Hepatocyte (in vitro differentiated cells): ENCODE measurements at regions not wholly inside any gene's neighbourhood (a gene's known extent, or its start where the extent isn't known, plus 50 kb on each side); places are given as distances from the start of the nearest gene placed in this dataset.

Experiments used
- DNase-seq: peaks from one replicate; pipeline ENCODE4 v3.0.0-alpha.2; 2016; ENCODE audit warnings: low spot score
- H2AFZ ChIP-seq: fragments of 200-600 bp; sonication (generic); 2 replicates; pipeline ENCODE4 v1.6.0; 2016; ENCODE audit warnings: antibody characterized with exemption, mild to moderate bottlenecking
- H3K27ac ChIP-seq: fragments of 200-600 bp; sonication (generic); 2 replicates; pipeline ENCODE4 v1.5.1; 2016; ENCODE audit warnings: mild to moderate bottlenecking
- H3K27me3 ChIP-seq: fragments of 200-600 bp; sonication (generic); 2 replicates; pipeline ENCODE4 v1.6.1; 2016
- H3K36me3 ChIP-seq: fragments of 200-600 bp; sonication (generic); replicated peaks from 2 replicates; pipeline ENCODE4 v1.5.1; 2016; ENCODE audit warnings: low read depth; ENCODE audit not compliant: insufficient read depth
- H3K4me1 ChIP-seq: fragments of 200-600 bp; sonication (generic); 2 replicates; pipeline ENCODE4 v1.5.1; 2016; ENCODE audit warnings: mild to moderate bottlenecking, moderate library complexity; ENCODE audit not compliant: insufficient read depth
- H3K4me2 ChIP-seq: fragments of 200-600 bp; sonication (generic); 2 replicates; pipeline ENCODE4 v1.6.0; 2016
- H3K4me3 ChIP-seq: fragments of 200-600 bp; sonication (generic); 2 replicates; pipeline ENCODE4 v1.5.1; 2016; ENCODE audit warnings: mild to moderate bottlenecking
- H3K79me2 ChIP-seq: fragments of 200-600 bp; sonication (generic); 2 replicates; pipeline ENCODE4 v1.6.0; 2017; ENCODE audit warnings: mild to moderate bottlenecking
- H3K9me2 ChIP-seq: fragments of 200-600 bp; sonication (generic); replicated peaks from 2 replicates; pipeline ENCODE4 v1.6.0; 2017; ENCODE audit warnings: mild to moderate bottlenecking; ENCODE audit not compliant: insufficient read depth
- H3K9me3 ChIP-seq: fragments of 200-600 bp; sonication (generic); 2 replicates; pipeline ENCODE4 v1.5.1; 2016; ENCODE audit warnings: low read depth, mild to moderate bottlenecking
- H4K20me1 ChIP-seq: fragments of 200-600 bp; sonication (generic); 2 replicates; pipeline ENCODE4 v1.6.0; 2016; ENCODE audit warnings: mild to moderate bottlenecking; ENCODE audit not compliant: insufficient read depth, poor library complexity, severe bottlenecking
- CTCF ChIP-seq: fragments of 200-600 bp; sonication (generic); IDR thresholded peaks from 2 replicates; pipeline ENCODE4 v1.5.1; 2016; ENCODE audit warnings: antibody characterized with exemption, mild to moderate bottlenecking; ENCODE audit not compliant: poor library complexity
- EZH2 ChIP-seq: fragments of 200-600 bp; sonication (generic); IDR thresholded peaks from 2 replicates; pipeline ENCODE4 v1.6.1; 2016; ENCODE audit warnings: antibody characterized with exemption, mild to moderate bottlenecking, borderline replicate concordance
- EZH2phosphoT487 ChIP-seq: fragments of 200-600 bp; sonication (generic); IDR thresholded peaks from one replicate; pipeline ENCODE4 v1.6.1; 2018; ENCODE audit warnings: antibody characterized with exemption, mild to moderate bottlenecking, low read depth, moderate library complexity; ENCODE audit not compliant: unreplicated experiment, severe bottlenecking
- WGBS: methylation state at CpG from one replicate; pipeline ENCODE4 v1.1.6; 2016; ENCODE audit warnings: low lambda C conversion rate; ENCODE audit errors: missing lambda C conversion rate; 5-methylcytosine and 5-hydroxymethylcytosine counted together

DNA sequence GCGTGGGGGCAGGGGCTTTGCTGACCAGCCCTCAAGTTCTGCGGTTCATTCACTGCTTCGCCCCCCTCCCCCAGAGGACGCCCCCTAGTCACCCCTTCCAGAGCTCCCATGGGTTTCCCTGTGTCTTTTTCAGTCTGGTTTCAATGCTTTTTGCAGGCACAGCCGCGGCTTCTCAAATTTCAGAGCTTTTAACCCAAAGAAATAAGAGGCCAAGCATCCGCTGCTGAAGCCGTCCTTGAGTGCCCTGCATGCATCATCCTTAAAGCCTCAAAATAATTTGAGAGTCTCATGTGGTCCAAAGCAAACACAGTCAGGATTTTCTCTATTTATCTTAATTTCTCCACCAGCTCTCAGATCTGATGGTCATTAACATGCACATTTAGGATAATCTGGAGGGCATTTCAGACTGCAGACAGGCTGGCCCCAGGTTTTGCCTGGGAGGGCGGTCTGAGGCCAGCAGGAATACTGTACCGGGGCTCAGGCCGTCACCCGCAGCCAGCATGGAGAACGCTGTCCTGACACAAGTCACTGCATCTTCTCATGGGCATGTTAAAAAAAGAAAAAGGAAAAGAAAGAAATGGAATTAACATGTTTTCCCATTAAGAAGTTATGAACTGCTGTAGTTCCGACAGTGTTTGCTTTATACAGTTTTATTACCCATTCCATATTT is 420.8 kb upstream of the IRX4 start:
- no peak for DNase-seq
- Histone ChIP-seq H3K4me1 (no peaks in the 10 kb centered on the region), H3K27me3 (no peaks in the 10 kb centered on the region), H2AFZ (no peak overlapping the region), H3K27ac (no peak overlapping the region), H3K79me2 (no peaks in the 10 kb centered on the region), H3K9me3 (no peaks in the 10 kb centered on the region), H3K4me2 (peak overlapping the region; percentile 16), H3K9me2 (no peaks in the 10 kb centered on the region), H3K36me3 (no peaks in the 10 kb centered on the region), H3K4me3 (no peak overlapping the region), H4K20me1 (no peaks in the 10 kb centered on the region)
- WGBS, result 53% methylated on average over 14 of the region's 14 CpGs
- TF ChIP-seq CTCF (no peak), EZH2 (no peak), EZH2phosphoT487 (no peak)

- Histone ChIP-seq H3K4me3 (no peak overlapping the region), H4K20me1 (no peaks in the 10 kb centered on the region), H3K79me2 (no peaks in the 10 kb centered on the region), H3K4me2 (no peak overlapping the region), H3K9me2 (no peaks in the 10 kb centered on the region), H3K9me3 (no peaks in the 10 kb centered on the region), H3K36me3 (no peaks in the 10 kb centered on the region), H3K4me1 (no peaks in the 10 kb centered on the region), H3K27me3 (no peaks in the 10 kb centered on the region), H2AFZ (no peak overlapping the region), H3K27ac (no peak overlapping the region)
- 90% methylated on average over 16 of the region's 16 CpGs for WGBS
- DNase-seq, result no peak
- no peak for TF ChIP-seq EZH2phosphoT487
- no peak for TF ChIP-seq EZH2
- no peak for TF ChIP-seq CTCF
Measured at GRCh38 chr5:2302169-2302568, 419.4 kb upstream of the IRX4 start.

- WGBS, result 96% methylated on average over 22 of the region's 22 CpGs
- H3K4me3 ChIP-seq, result no peak overlapping the region
- DNase-seq, result no peak
- H3K27me3 ChIP-seq, result no peaks in the 10 kb centered on the region
- no peaks in the 10 kb centered on the region for H3K79me2 ChIP-seq
- no peak overlapping the region for H3K27ac ChIP-seq
- H3K36me3 ChIP-seq, result no peaks in the 10 kb centered on the region
- H3K9me2 ChIP-seq, result no peaks in the 10 kb centered on the region
- no peak for TF ChIP-seq CTCF
- no peak for TF ChIP-seq EZH2phosphoT487
- no peak for TF ChIP-seq EZH2
- H4K20me1 ChIP-seq, result no peaks in the 10 kb centered on the region
- no peaks in the 10 kb centered on the region for H3K9me3 ChIP-seq
- H2AFZ ChIP-seq, result no peak overlapping the region
- H3K4me2 ChIP-seq, result no peak overlapping the region
- H3K4me1 ChIP-seq, result no peaks in the 10 kb centered on the region
Measured at GRCh38 chr5:2300861-2301574, 418.3 kb upstream of the IRX4 start.
